ENCODE measurements at regions not wholly inside any gene's neighbourhood (a gene's known extent, or its start where the extent isn't known, plus 50 kb on each side); places are given as distances from the start of the nearest gene placed in this dataset.

- Histone ChIP-seq H3K79me1 (ENCODE audit: low read depth in 1 of 2, low read length in 2 of 2) (no peaks in the 10 kb centered on the region), H3K9me1 (ENCODE audit: insufficient read depth, low read length) (no peaks in the 10 kb centered on the region), H3K27me3 (ENCODE audit: control insufficient read depth, insufficient read depth, low read length) (no peaks in the 10 kb centered on the region), H3K18ac (ENCODE audit: low read depth, low read length) (no peak overlapping the region), H4K91ac (ENCODE audit: insufficient read depth, low read depth, low read length) (no peak overlapping the region), H3K14ac (replicated peaks; ENCODE audit: low read depth, low read length) (no peak overlapping the region), H3K4me2 (ENCODE audit: low read depth, low read length) (no peak overlapping the region), H3K9me3 (ENCODE audit: control insufficient read depth, insufficient read depth, low read length) (no peaks in the 10 kb centered on the region), H3K4me1 (ENCODE audit: control insufficient read depth, insufficient read depth, low read length) (no peaks in the 10 kb centered on the region), H3K4ac (ENCODE audit: low read depth, low read length) (no peak overlapping the region), H3K4me3 (ENCODE audit: insufficient read depth, low read depth, low read length) (no peak overlapping the region), H2BK5ac (ENCODE audit: low read depth, low read length, poor library complexity, severe bottlenecking) (no peak overlapping the region), H4K5ac (ENCODE audit: low read depth, low read length) (no peak overlapping the region), H3K23ac (ENCODE audit: low read depth, low read length) (no peak overlapping the region), H4K20me1 (ENCODE audit: insufficient read depth, low read length) (no peaks in the 10 kb centered on the region), H3K56ac (ENCODE audit: extremely low read depth, insufficient read depth, low read length) (no peak overlapping the region), H2AFZ (replicated peaks; ENCODE audit: low read length, poor library complexity) (no peak overlapping the region), H2BK20ac (ENCODE audit: low read depth, low read length) (no peak overlapping the region), H3K27ac (ENCODE audit: insufficient read depth, low read length) (no peak overlapping the region), H2AK9ac (replicated peaks; ENCODE audit: low read depth, low read length, poor library complexity) (no peak overlapping the region), H4K8ac (ENCODE audit: low read depth in 2 of 2, low read length in 2 of 2) (no peak overlapping the region), H3K9ac (ENCODE audit: low read depth, low read length) (no peak overlapping the region), H2BK120ac (ENCODE audit: low read depth, low read length) (no peak overlapping the region), H3K36me3 (ENCODE audit: control insufficient read depth, insufficient read depth, low read length) (no peaks in the 10 kb centered on the region), H2AK5ac (ENCODE audit: low read depth, low read length) (no peak overlapping the region), H2BK15ac (ENCODE audit: low read depth, low read length) (no peak overlapping the region)
- no TSS peak for BruUV-seq (replicated peaks)
- no peak for DNase-seq
- dilution Hi-C loops (cut with HindIII; ENCODE audit: low sequenced_read_pairs, unreplicated experiment), result no loop called here
- no peak for ATAC-seq (ENCODE audit: low read depth)
- ChIA-PET POLR2A (ENCODE audit: unreplicated experiment) (no interaction called here), CTCF (no interaction called here)
- intact Hi-C loops (cut with micrococcal nuclease), result no loop called here
- in situ Hi-C loops (cut with MboI; ENCODE audit: low sequenced_read_pairs), result no loop called here
- TF ChIP-seq CHD1 (IDR thresholded peaks at IDR 0.05; ENCODE audit: low read depth, low read length) (no peak), RAD21 (IDR thresholded peaks at IDR 0.05; ENCODE audit: low read length) (no peak), FOS (IDR thresholded peaks at IDR 0.05; ENCODE audit: low read depth, low read length) (no peak), USF2 (IDR thresholded peaks at IDR 0.05; ENCODE audit: low read depth, low read length) (no peak), MAZ (IDR thresholded peaks at IDR 0.05; ENCODE audit: borderline replicate concordance, low read depth, low read length) (no peak), MXI1 (IDR thresholded peaks at IDR 0.05; ENCODE audit: borderline replicate concordance, low read depth, low read length) (no peak), CTCF (conservative IDR thresholded peaks at IDR 0.05; ENCODE audit: low read depth, low read length) (no peak), RFX5 (IDR thresholded peaks at IDR 0.05; ENCODE audit: low read depth, low read length) (no peak), SMC3 (IDR thresholded peaks at IDR 0.05; ENCODE audit: low read depth, low read length) (no peak), POLR2A (IDR thresholded peaks at IDR 0.05; ENCODE audit: low read depth, low read length) (no peak), NFE2L2 (IDR thresholded peaks at IDR 0.05; ENCODE audit: low read depth, low read length) (no peak), CEBPB (IDR thresholded peaks at IDR 0.05; ENCODE audit: low read depth, low read length) (no peak), RCOR1 (IDR thresholded peaks at IDR 0.05; ENCODE audit: insufficient replicate concordance, low read length) (no peak), BHLHE40 (IDR thresholded peaks at IDR 0.05; ENCODE audit: low read depth, low read length) (no peak), ELK1 (IDR thresholded peaks at IDR 0.05; ENCODE audit: borderline replicate concordance, low read depth, low read length) (no peak), MAFK (IDR thresholded peaks at IDR 0.05; ENCODE audit: low read depth, low read length) (no peak)
These were observed 1399.1 kb downstream of the PCDH19 start for GRCh38 chrX:99010957-99011356.

Measured in IMR-90 (cell line).